Activated naive CD4-positive, alpha-beta T cell treated with anti-CD3 and anti-CD28 coated beads, Interleukin-2, amount 50 U/mL, for 72 hours (primary cell): ENCODE measurements at regions not wholly inside any gene's neighbourhood (a gene's known extent, or its start where the extent isn't known, plus 50 kb on each side); places are given as distances from the start of the nearest gene placed in this dataset.
A peak's percentile ranks its signal among the peaks of the same experiment; 100 is the strongest.

Experiments used
- ATAC-seq, 2 donors: fragments of 150-1000 bp; cut with Tn5 transposase; 2 replicates each; pipeline ENCODE4 v1.10.0; 2021; ENCODE audit warnings: mild to moderate bottlenecking in 2 of 2, moderate library complexity in 2 of 2
- DNase-seq, 2 donors: peaks; one replicate each; pipeline ENCODE4 v3.0.0; 2021 to 2022; ENCODE audit warnings: low spot score in 2 of 2
- H3K27ac Mint-ChIP-seq, 2 donors: one replicate each; pipeline ENCODE4 v1.8.0; 2022; ENCODE audit warnings: mild to moderate bottlenecking in 2 of 2, mixed read lengths in 2 of 2
- H3K36me3 Mint-ChIP-seq, 2 donors: one replicate each; pipeline ENCODE4 v1.8.0; 2022; ENCODE audit warnings: mixed read lengths in 2 of 2
- H3K9me3 Mint-ChIP-seq, 2 donors: one replicate each; pipeline ENCODE4 v1.8.0; 2022; ENCODE audit warnings: mixed read lengths in 2 of 2

DNA sequence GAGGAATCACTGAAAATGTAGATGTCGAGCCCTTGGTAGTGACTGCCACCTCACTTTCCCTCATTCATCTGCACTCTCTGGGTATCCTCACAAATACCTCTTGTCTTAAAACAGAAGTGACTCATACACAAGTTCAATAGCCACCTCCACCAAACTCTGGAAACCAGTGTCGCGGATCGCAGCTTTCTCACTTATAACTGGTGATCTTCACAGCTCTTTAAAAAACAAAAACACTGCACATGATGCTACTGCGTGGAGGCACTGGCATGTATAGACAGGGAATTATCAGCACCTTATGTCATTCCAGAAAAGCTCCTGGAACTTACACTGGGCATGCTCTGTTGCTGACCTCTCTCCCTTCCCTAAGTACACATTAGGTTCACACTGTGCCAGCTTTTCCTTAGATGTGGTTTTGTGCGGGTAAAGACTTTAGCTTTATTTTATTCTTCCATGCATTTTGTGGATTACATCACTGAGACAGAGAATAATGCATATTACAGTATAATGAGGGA, 425.5 kb upstream of the CADM1 start:
- no peak overlapping the region for H3K27ac Mint-ChIP-seq
- ATAC-seq (no peak), DNase-seq (no peak)
- H3K9me3 Mint-ChIP-seq = peaks cover 17 to 20% of the 10 kb centered on the region in 2 donors
- H3K36me3 Mint-ChIP-seq = peaks cover 5 to 6% of the 10 kb centered on the region in 2 donors

DNA sequence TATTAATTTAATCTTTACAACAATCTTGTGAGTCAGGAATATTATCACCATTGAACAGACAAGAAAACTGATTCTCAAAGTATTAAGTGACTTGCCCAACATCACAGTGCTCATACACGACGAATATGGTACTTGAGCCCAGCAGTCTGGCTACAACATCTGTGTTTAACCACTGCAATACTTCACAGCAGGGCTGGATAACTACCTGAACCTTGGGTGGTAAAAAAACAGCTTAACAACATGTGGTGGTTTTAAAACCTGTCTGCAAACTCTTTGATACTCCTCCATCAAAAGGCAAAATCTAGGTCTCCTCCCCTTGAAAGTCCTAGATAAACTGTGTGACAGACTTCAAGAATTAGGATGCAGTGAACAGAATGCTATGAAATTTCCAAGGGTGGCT, 424.6 kb upstream of the CADM1 start:
- DNase-seq (no peak), ATAC-seq (no peak)
- Mint-ChIP-seq H3K27ac (no peak overlapping the region), H3K9me3 (peaks cover 14 to 16% of the 10 kb centered on the region in 2 donors), H3K36me3 (peaks cover 5 to 6% of the 10 kb centered on the region in 2 donors)

DNA sequence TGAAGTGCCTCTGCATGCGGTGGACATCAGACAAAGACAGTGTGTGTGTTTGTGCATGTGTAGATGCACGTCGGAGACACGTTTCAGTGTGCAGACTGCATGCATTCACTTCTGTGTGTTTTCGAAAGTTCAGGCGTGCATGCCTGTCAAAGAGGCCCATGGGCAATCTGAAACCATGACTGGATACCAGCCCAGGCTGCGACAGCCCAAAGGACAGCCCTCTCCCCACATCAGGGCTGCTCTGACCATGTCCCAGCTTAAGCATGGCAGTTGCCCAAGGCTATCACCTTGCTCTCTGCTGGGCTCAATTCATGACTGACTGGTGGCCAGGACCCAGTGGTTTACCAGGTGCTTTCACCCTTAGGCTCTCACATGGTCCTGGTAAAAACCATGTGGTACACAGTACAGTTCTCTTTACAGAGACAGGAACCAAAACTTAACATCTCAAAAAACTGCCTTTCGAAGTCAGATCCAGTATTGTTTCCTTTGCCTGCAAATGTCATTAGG, 423.7 kb upstream of the CADM1 start:
- DNase-seq (no peak), ATAC-seq (no peak)
- Mint-ChIP-seq H3K9me3 (peaks cover 10 to 18% of the 10 kb centered on the region in 2 donors), H3K36me3 (peaks cover 5 to 6% of the 10 kb centered on the region in 2 donors), H3K27ac (no peak overlapping the region)

GRCh38 chr11:115926601-115927000, 422.4 kb upstream of the CADM1 start:
- Mint-ChIP-seq H3K9me3 (peaks cover 18 to 27% of the 10 kb centered on the region in 2 donors), H3K27ac (no peak overlapping the region), H3K36me3 (peaks cover 6 to 13% of the 10 kb centered on the region in 2 donors)
- ATAC-seq (no peak), DNase-seq (no peak)

DNA sequence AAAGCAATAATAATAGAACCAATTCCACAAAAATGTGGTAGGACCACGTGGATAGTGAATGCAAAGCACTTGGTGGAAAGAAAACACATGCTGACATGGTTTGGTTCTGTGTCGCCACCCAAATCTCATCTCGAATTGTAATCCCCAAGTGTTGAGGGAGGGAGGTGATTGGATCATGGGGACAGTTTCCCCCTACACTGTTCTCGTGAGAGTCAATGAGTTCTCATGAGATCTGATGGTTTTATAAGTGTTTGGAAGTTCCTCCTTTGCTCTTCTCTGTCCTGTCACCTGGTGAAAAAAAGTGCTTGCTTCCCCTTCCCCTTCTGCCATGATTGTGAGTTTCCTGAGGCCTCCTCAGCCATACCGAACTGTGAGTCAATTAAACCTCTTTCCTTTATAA, 421.9 kb upstream of the CADM1 start:
- no peak for ATAC-seq
- DNase-seq = no peak
- Mint-ChIP-seq H3K27ac (no peak overlapping the region), H3K9me3 (peaks cover 22 to 27% of the 10 kb centered on the region in 2 donors), H3K36me3 (peaks cover 6 to 13% of the 10 kb centered on the region in 2 donors)

DNA sequence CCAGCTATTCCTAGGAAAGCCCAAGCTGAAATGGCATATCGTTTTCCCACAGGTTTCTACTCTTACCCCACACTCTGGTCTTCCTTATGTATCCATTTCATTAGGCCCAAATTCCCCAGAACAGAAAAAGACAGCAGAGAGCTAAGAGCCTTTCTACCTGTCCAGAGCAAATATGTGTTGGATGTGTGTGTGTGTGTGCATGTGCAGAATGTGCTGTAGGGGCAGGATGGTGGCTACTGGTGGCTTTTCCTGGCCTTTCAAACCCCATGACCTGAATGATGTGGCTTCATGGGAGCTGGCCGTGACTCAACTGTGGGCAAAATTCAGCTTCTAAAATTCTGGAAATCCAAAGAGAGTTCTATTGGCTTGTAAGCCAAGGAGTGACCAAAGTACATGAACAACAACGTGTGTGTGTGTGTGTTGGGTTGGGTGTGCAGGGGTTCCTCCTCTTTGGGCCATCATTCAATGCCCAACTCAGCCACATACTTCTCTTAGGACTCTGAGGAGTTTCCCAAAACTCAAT, 421.4 kb upstream of the CADM1 start:
- Mint-ChIP-seq H3K36me3 (peaks cover 6 to 13% of the 10 kb centered on the region in 2 donors), H3K27ac (no peak overlapping the region), H3K9me3 (peaks cover 25 to 27% of the 10 kb centered on the region in 2 donors)
- DNase-seq = no peak
- ATAC-seq = no peak

- Mint-ChIP-seq H3K9me3 (peaks cover 25 to 27% of the 10 kb centered on the region in 2 donors), H3K27ac (no peak overlapping the region), H3K36me3 (peaks cover 6 to 13% of the 10 kb centered on the region in 2 donors)
- DNase-seq (peak; percentile 31 to 58), ATAC-seq (peak; percentile 98)
Measured at GRCh38 chr11:115924744-115925567, 420.7 kb upstream of the CADM1 start.

DNA sequence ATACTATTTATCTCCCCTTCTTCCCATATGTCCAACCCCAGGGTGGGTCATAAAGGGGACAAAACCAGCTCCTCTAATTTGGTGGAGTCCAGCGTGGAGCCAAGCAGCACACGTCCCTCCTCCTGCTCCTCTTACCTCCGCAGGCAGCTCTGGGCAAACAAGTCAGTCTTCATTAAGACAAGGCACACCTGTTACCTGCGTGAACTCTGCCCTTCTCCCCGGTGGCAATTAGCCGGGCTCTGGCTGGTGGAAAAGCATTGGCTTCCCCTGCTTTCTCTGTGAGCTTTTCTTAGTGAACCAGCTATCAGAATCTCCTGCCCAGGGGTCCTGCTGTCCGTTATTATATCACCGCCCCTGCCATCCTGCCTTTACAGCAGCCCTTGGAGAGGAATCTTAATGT, 418.7 kb upstream of the CADM1 start:
- Mint-ChIP-seq H3K27ac (peak overlapping the region in 1 of 2 donors; percentile 38), H3K9me3 (peaks cover 29 to 32% of the 10 kb centered on the region in 2 donors)

GRCh38 chr11:115921986-115922385, 417.8 kb upstream of the CADM1 start:
- H3K27ac Mint-ChIP-seq = no peak overlapping the region
- peaks cover 24 to 27% of the 10 kb centered on the region in 2 donors for H3K9me3 Mint-ChIP-seq
- DNase-seq = no peak
- H3K36me3 Mint-ChIP-seq = peaks cover 6 to 12% of the 10 kb centered on the region in 2 donors
- ATAC-seq = no peak

More for the DNA sequence above, 418.7 kb upstream of the CADM1 start:
- peaks cover 6 to 18% of the 10 kb centered on the region in 2 donors for H3K36me3 Mint-ChIP-seq
- DNase-seq (no peak), ATAC-seq (no peak)

GRCh38 chr11:115921540-115921939, 417.3 kb upstream of the CADM1 start:
- no peak for ATAC-seq
- H3K9me3 Mint-ChIP-seq = peaks cover 24 to 27% of the 10 kb centered on the region in 2 donors

GRCh38 chr11:115920841-115921480, 416.7 kb upstream of the CADM1 start:
- ATAC-seq = no peak
- no peak overlapping the region for H3K27ac Mint-ChIP-seq

More at GRCh38 chr11:115921540-115921939, 417.3 kb upstream of the CADM1 start:
- no peak for DNase-seq
- peaks cover 5 to 12% of the 10 kb centered on the region in 2 donors for H3K36me3 Mint-ChIP-seq
- no peak overlapping the region for H3K27ac Mint-ChIP-seq

DNA sequence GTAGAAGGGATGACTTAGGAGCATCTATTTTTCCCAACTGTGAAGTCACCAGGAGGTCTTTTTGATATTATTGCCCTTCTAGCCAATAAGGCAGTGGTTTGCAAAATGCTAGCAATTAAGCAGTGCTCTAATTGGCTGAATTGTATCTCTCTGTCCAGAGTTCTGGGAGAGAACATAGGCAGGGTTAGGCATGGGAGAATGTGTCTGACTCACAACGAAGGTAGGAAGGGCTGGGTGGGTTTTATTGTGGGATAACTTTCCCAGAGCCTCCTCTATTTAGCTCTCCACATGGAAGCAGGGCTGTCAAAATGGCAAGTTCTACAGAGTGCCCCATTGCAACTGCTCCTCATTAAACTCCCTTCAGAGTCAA, 415.9 kb upstream of the CADM1 start:
- Mint-ChIP-seq H3K36me3 (peaks cover 0 to 12% of the 10 kb centered on the region in 2 donors), H3K9me3 (peaks cover 16 to 19% of the 10 kb centered on the region in 2 donors), H3K27ac (no peak overlapping the region)
- no peak for ATAC-seq
- no peak for DNase-seq

More at GRCh38 chr11:115920841-115921480, 416.7 kb upstream of the CADM1 start:
- peaks cover 19 to 22% of the 10 kb centered on the region in 2 donors for H3K9me3 Mint-ChIP-seq
- H3K36me3 Mint-ChIP-seq = peaks cover 0 to 12% of the 10 kb centered on the region in 2 donors
- DNase-seq = no peak

GRCh38 chr11:115919341-115920091, 415.3 kb upstream of the CADM1 start:
- Mint-ChIP-seq H3K27ac (peak overlapping the region in 1 of 2 donors; percentile 13), H3K36me3 (peaks cover 0 to 12% of the 10 kb centered on the region in 2 donors), H3K9me3 (peaks cover 16 to 19% of the 10 kb centered on the region in 2 donors)
- ATAC-seq = peak; percentile 77 to 92
- peak in 1 of 2 donors; percentile 11 for DNase-seq

- no peak for DNase-seq
- H3K36me3 Mint-ChIP-seq = peaks cover 0 to 12% of the 10 kb centered on the region in 2 donors
- no peak overlapping the region for H3K27ac Mint-ChIP-seq
- ATAC-seq = no peak
- peaks cover 16 to 19% of the 10 kb centered on the region in 2 donors for H3K9me3 Mint-ChIP-seq
Measured at GRCh38 chr11:115918576-115918975, 414.4 kb upstream of the CADM1 start.

DNA sequence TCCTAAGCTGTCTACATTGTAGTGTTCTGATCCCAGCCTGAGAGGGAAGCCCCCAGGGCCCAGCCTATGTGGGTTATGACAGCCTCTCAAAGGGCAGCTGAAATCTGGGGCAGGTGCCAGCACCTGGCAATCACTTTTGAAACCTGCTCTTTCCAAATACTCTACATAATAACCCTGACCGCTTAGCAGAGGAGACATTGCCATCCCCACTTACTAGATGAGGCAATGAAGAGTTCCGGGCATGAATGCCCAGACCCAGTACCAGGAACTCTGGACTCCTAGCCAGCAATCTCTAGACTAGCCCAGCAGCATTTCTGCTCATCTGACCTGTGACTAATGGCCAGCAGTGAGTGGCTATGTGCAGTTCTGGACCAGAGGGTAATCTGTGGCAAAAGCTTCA, 412.4 kb upstream of the CADM1 start:
- ATAC-seq = no peak
- DNase-seq = no peak
- Mint-ChIP-seq H3K36me3 (peaks cover 0 to 5% of the 10 kb centered on the region in 2 donors), H3K27ac (no peak overlapping the region), H3K9me3 (peaks cover 5 to 11% of the 10 kb centered on the region in 2 donors)

DNA sequence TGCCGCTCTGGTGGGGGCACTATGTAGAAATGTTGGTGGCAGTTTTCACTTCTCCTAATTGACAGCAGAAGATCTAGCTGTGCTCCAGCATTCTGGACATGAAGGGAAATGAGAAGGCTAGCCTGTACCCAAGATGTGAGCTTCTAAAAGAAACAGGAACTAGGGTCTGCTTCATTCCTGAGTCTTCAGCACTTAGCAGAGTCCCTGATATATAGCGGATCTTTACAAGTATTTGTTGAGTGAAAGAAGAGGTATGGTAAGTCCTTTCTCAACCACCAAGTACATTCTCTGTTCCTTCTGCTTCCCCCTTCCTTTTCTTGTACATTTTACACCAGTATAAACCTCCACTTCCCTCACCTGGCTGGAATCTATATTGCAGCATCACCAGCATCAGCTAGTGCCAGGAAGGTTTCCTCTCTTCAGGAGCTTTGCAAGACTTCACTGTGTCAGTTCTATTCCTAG, 408.3 kb upstream of the CADM1 start:
- no peak for DNase-seq
- H3K36me3 Mint-ChIP-seq = no peaks in the 10 kb centered on the region
- no peak overlapping the region for H3K27ac Mint-ChIP-seq
- no peak for ATAC-seq
- peaks cover 0 to 5% of the 10 kb centered on the region in 2 donors for H3K9me3 Mint-ChIP-seq
